Liver (tissue), 8 donors: ENCODE measurements at regions not wholly inside any gene's neighbourhood (a gene's known extent, or its start where the extent isn't known, plus 50 kb on each side); places are given as distances from the start of the nearest gene placed in this dataset.

Source experiments
- DNase-seq: peaks from one replicate; pipeline ENCODE4 v3.0.0-alpha.2; 2017; ENCODE audit warnings: low spot score
- H3K27ac ChIP-seq, 2 donors: one replicate each; pipeline ENCODE4 v1.7.0; 2013; ENCODE audit warnings: inconsistent platforms in 2 of 2, low read length in 2 of 2, control low read depth in 1 of 2, low read depth in 1 of 2, mild to moderate bottlenecking in 1 of 2
- H3K27me3 ChIP-seq, 4 donors: one replicate each; pipeline versions ENCODE4 v1.6.1 to v1.7.0; 2013; ENCODE audit warnings: low read length in 3 of 4, inconsistent platforms in 1 of 4, mild to moderate bottlenecking in 1 of 4, moderate library complexity in 1 of 4; ENCODE audit not compliant: control insufficient read depth in 4 of 4, insufficient read depth in 4 of 4
- H3K36me3 ChIP-seq, 4 donors: one replicate each; pipeline versions ENCODE4 v1.6.1 to v1.7.0; 2013; ENCODE audit warnings: low read length in 3 of 4, mild to moderate bottlenecking in 3 of 4, low read depth in 1 of 4, moderate library complexity in 1 of 4; ENCODE audit not compliant: control insufficient read depth in 4 of 4, insufficient read depth in 3 of 4
- H3K4me1 ChIP-seq, 4 donors: one replicate each; pipeline versions ENCODE4 v1.6.1 to v1.7.0; 2013; ENCODE audit warnings: low read length in 3 of 4, mild to moderate bottlenecking in 3 of 4, moderate library complexity in 1 of 4; ENCODE audit not compliant: control insufficient read depth in 4 of 4, insufficient read depth in 4 of 4
- H3K4me3 ChIP-seq, 3 donors: one replicate each; pipeline versions ENCODE4 v1.6.1 to v1.7.0; 2013; ENCODE audit warnings: low read length in 3 of 3, control low read depth in 1 of 3, low read depth in 1 of 3, mild to moderate bottlenecking in 1 of 3
- H3K9ac ChIP-seq, 2 donors: one replicate each; pipeline ENCODE4 v1.7.0; 2013; ENCODE audit warnings: low read length in 2 of 2, mild to moderate bottlenecking in 2 of 2, moderate library complexity in 2 of 2, control low read depth in 1 of 2, low read depth in 1 of 2
- H3K9me3 ChIP-seq, 4 donors: one replicate each; pipeline versions ENCODE4 v1.6.1 to v1.7.0; 2013; ENCODE audit warnings: low read length in 3 of 4; ENCODE audit not compliant: control insufficient read depth in 4 of 4
- CTCF ChIP-seq: fragments of 150-350 bp; IDR thresholded peaks from 2 replicates; pipeline ENCODE4 v1.5.1; 2017; ENCODE audit warnings: improper control_type of control experiment, low read depth, low read length; ENCODE audit not compliant: missing input control
- EGR1 ChIP-seq, 2 donors: IDR thresholded peaks; 2 replicates each; pipeline ENCODE4 v1.6.1; 2016 to 2018; ENCODE audit warnings: antibody characterized with exemption in 2 of 2, low read depth in 2 of 2
- FOXA1 ChIP-seq: IDR thresholded peaks from 2 replicates; pipeline ENCODE4 v1.6.1; 2016; ENCODE audit warnings: antibody characterized with exemption
- FOXA2 ChIP-seq: IDR thresholded peaks from 2 replicates; pipeline ENCODE4 v1.6.1; 2016; ENCODE audit warnings: antibody characterized with exemption
- GABPA ChIP-seq, 2 donors: IDR thresholded peaks in 1 of 2; conservative IDR thresholded peaks in 1 of 2; 2 replicates each; pipeline ENCODE4 v1.6.1; 2016; ENCODE audit warnings: antibody characterized with exemption in 2 of 2, mild to moderate bottlenecking in 1 of 2, moderate library complexity in 1 of 2
- JUND ChIP-seq, 2 donors: IDR thresholded peaks; 2 replicates each; pipeline ENCODE4 v1.6.1; 2016; ENCODE audit warnings: antibody characterized with exemption in 2 of 2
- MAX ChIP-seq: IDR thresholded peaks from 2 replicates; pipeline ENCODE4 v1.6.1; 2016; ENCODE audit warnings: antibody characterized with exemption
- NR2F2 ChIP-seq: IDR thresholded peaks from 2 replicates; pipeline ENCODE4 v1.6.1; 2016; ENCODE audit warnings: antibody characterized with exemption
- RAD21 ChIP-seq, 2 donors: IDR thresholded peaks; 2 replicates each; pipeline ENCODE4 v1.6.1; 2016; ENCODE audit warnings: antibody characterized with exemption in 2 of 2, mild to moderate bottlenecking in 2 of 2
- RXRA ChIP-seq, 2 donors: IDR thresholded peaks; 2 replicates each; pipeline ENCODE4 v1.6.1; 2017 to 2018; ENCODE audit warnings: antibody characterized with exemption in 2 of 2, mild to moderate bottlenecking in 1 of 2
- SP1 ChIP-seq: IDR thresholded peaks from 2 replicates; pipeline ENCODE4 v1.6.1; 2018; ENCODE audit warnings: antibody characterized with exemption, mild to moderate bottlenecking
- TAF1 ChIP-seq: conservative IDR thresholded peaks from 2 replicates; pipeline ENCODE4 v1.6.1; 2016; ENCODE audit warnings: antibody characterized with exemption, mild to moderate bottlenecking
- YY1 ChIP-seq: IDR thresholded peaks from 2 replicates; pipeline ENCODE4 v1.6.1; 2016; ENCODE audit warnings: antibody characterized with exemption, mild to moderate bottlenecking
- ZBTB33 ChIP-seq: IDR thresholded peaks from 2 replicates; pipeline ENCODE4 v1.6.1; 2016; ENCODE audit warnings: antibody characterized with exemption
- WGBS: extraction: QIAGEN DNeasy Blood & Tissue Kit; methylation state at CpG from one replicate; pipeline ENCODE4 v1.1.7; 2013; 5-methylcytosine and 5-hydroxymethylcytosine counted together
- donor health status: healthy.
- donor health status: healthy.
- donor health status: healthy.
- donor health status: healthy.
- donor health status: healthy.

- H3K36me3 ChIP-seq: no peaks in the 10 kb centered on the region
- H3K4me1 ChIP-seq: no peaks in the 10 kb centered on the region
- WGBS: 42% methylated on average over 2 of the region's 2 CpGs
- TF ChIP-seq CTCF (no peak), ZBTB33 (no peak), RAD21 (IDR thresholded peaks at IDR 0.05) (no peak), YY1 (no peak), RXRA (IDR thresholded peaks at IDR 0.05) (no peak), GABPA (IDR thresholded peaks at IDR 0.05 in 1 of 2, conservative IDR thresholded peaks at IDR 0.05 in 1 of 2) (no peak), EGR1 (IDR thresholded peaks at IDR 0.05; ENCODE audit: low read depth in 2 of 2) (no peak)
- no peak overlapping the region for H3K27ac ChIP-seq
- H3K9me3 ChIP-seq: no peaks in the 10 kb centered on the region
- no peak for DNase-seq
- H3K4me3 ChIP-seq: no peak overlapping the region
- H3K27me3 ChIP-seq: no peaks in the 10 kb centered on the region
- H3K9ac ChIP-seq: no peak overlapping the region
Measured at GRCh38 chr10:21369697-21370096, 155.8 kb downstream of the SKIDA1 start.

- Histone ChIP-seq H3K27me3 (no peaks in the 10 kb centered on the region), H3K36me3 (no peaks in the 10 kb centered on the region), H3K4me1 (no peaks in the 10 kb centered on the region), H3K9ac (no peak overlapping the region), H3K9me3 (no peaks in the 10 kb centered on the region), H3K27ac (no peak overlapping the region), H3K4me3 (no peak overlapping the region)
- 85% methylated on average over 9 of the region's 9 CpGs for WGBS
- no peak for TF ChIP-seq NR2F2
- no peak for TF ChIP-seq RXRA (IDR thresholded peaks at IDR 0.05)
- TF ChIP-seq JUND (IDR thresholded peaks at IDR 0.05): no peak
- TF ChIP-seq ZBTB33: no peak
- TF ChIP-seq TAF1: no peak
- no peak for TF ChIP-seq RAD21 (IDR thresholded peaks at IDR 0.05)
- TF ChIP-seq FOXA2: no peak
- TF ChIP-seq FOXA1: no peak
- no peak for TF ChIP-seq SP1
- no peak for TF ChIP-seq MAX
- TF ChIP-seq EGR1 (IDR thresholded peaks at IDR 0.05; ENCODE audit: low read depth in 2 of 2): no peak
- DNase-seq: no peak
Measured at GRCh38 chr10:21368728-21369425, 156.6 kb downstream of the SKIDA1 start.
